Body of pancreas (tissue), 4 donors: ENCODE measurements at regions not wholly inside any gene's neighbourhood (a gene's known extent, or its start where the extent isn't known, plus 50 kb on each side); places are given as distances from the start of the nearest gene placed in this dataset.
"Not testable (repeated sequence)": the region's sequence is repeated elsewhere in the genome, so short reads cannot be mapped to it uniquely, and the experiment has no call there.

Experiments
- ATAC-seq: fragments of 150-250 bp; one replicate; pipeline ENCODE4 v1.9.1; 2016
- DNase-seq, 4 donors: peaks; one replicate each; pipeline ENCODE4 v3.0.0-alpha.2; 2019
- H3K27ac ChIP-seq, 4 donors: fragments of 200-600 bp; sonication (generic); 1 replicate in 3 of 4; 2 replicates in 1 of 4; pipeline versions ENCODE4 v1.5.1 to v1.6.1; 2016 to 2019; ENCODE audit warnings: mild to moderate bottlenecking in 1 of 4, mixed read lengths in 1 of 4, moderate library complexity in 1 of 4
- H3K27me3 ChIP-seq, 2 donors: fragments of 200-600 bp; sonication (generic); one replicate each; pipeline ENCODE4 v1.6.0; 2016; ENCODE audit warnings: mild to moderate bottlenecking in 1 of 2
- H3K36me3 ChIP-seq, 2 donors: fragments of 200-600 bp; sonication (generic); replicated peaks in 1 of 2; 2 replicates each; pipeline ENCODE4 v1.5.1; 2016; ENCODE audit warnings: low read depth in 2 of 2; ENCODE audit not compliant: insufficient read depth in 1 of 2
- H3K4me1 ChIP-seq: fragments of 200-600 bp; sonication (generic); one replicate; pipeline ENCODE4 v1.6.0; 2016
- H3K4me3 ChIP-seq, 2 donors: fragments of 200-600 bp; sonication (generic); 1 replicate in 1 of 2; 2 replicates in 1 of 2; pipeline ENCODE4 v1.5.1; 2016 to 2019
- H3K9me3 ChIP-seq, 3 donors: fragments of 200-600 bp; sonication (generic); 1 replicate in 2 of 3; 2 replicates in 1 of 3; pipeline ENCODE4 v1.5.1; 2016
- CTCF ChIP-seq, 7 experiments: fragments of 450-650 bp in 4 of 7; fragments of 200-600 bp in 3 of 7; sonication (generic) in 3 of 7; IDR thresholded peaks; one replicate each; pipeline ENCODE4 v1.5.1; 2016 to 2019; ENCODE audit warnings: antibody characterized with exemption in 7 of 7
- POLR2A ChIP-seq, 3 donors: fragments of 450-650 bp; IDR thresholded peaks; one replicate each; pipeline ENCODE4 v1.6.1; 2016; ENCODE audit warnings: antibody characterized with exemption in 3 of 3, mild to moderate bottlenecking in 2 of 3
- WGBS, 2 donors: methylation state at CpG; one replicate each; pipeline ENCODE4 v1.1.5; 2017; 5-methylcytosine and 5-hydroxymethylcytosine counted together
- intact Hi-C: fragments of 100-400 bp; cut with DNase I; formaldehyde crosslinking; loops from one replicate; pipeline ENCODE4 v1.15.1; 2023

- Histone ChIP-seq H3K36me3 (no peaks in the 10 kb centered on the region), H3K4me1 (no peaks in the 10 kb centered on the region), H3K9me3 (no peaks in the 10 kb centered on the region), H3K4me3 (no peak overlapping the region), H3K27ac (no peak overlapping the region), H3K27me3 (no peaks in the 10 kb centered on the region)
- ATAC-seq (no peak), DNase-seq (no peak)
- intact Hi-C loops: no loop called here
- TF ChIP-seq POLR2A (IDR thresholded peaks at IDR 0.05) (no peak), CTCF (IDR thresholded peaks at IDR 0.05) (no peak)
- 72 to 84% methylated on average over 15 of the region's 15 CpGs for WGBS, 2 donors
Measured at GRCh38 chr13:112220925-112221324, 154.0 kb downstream of the SOX1 start.

GRCh38 chr13:112222971-112223370 is 153.2 kb upstream of the SPACA7 start:
- intact Hi-C loops: no loop called here
- no peak for TF ChIP-seq CTCF (IDR thresholded peaks at IDR 0.05)
- TF ChIP-seq POLR2A (IDR thresholded peaks at IDR 0.05): no peak
- WGBS, 2 donors: 62 to 77% methylated on average over 14 of the region's 14 CpGs
- no peaks in the 10 kb centered on the region for H3K4me1 ChIP-seq
- DNase-seq: no peak
- H3K27ac ChIP-seq: no peak overlapping the region
- no peaks in the 10 kb centered on the region for H3K27me3 ChIP-seq
- ATAC-seq: no peak
- no peak overlapping the region for H3K4me3 ChIP-seq
- no peaks in the 10 kb centered on the region for H3K9me3 ChIP-seq
- no peaks in the 10 kb centered on the region for H3K36me3 ChIP-seq

- H3K27me3 ChIP-seq, H3K36me3 ChIP-seq, H3K27ac ChIP-seq, ATAC-seq, H3K4me1 ChIP-seq, DNase-seq, H3K9me3 ChIP-seq, H3K4me3 ChIP-seq, intact Hi-C loops: not testable (repeated sequence)
- 59 to 64% methylated on average over 6 to 9 of the region's 9 CpGs for WGBS, 2 donors
Measured at GRCh38 chr13:112223929-112224328, 152.2 kb upstream of the SPACA7 start.

GRCh38 chr13:112225429-112226090 is 150.6 kb upstream of the SPACA7 start:
- TF ChIP-seq POLR2A (IDR thresholded peaks at IDR 0.05) (no peak), CTCF (IDR thresholded peaks at IDR 0.05) (no peak)
- DNase-seq (no peak), ATAC-seq (no peak)
- Histone ChIP-seq H3K27me3 (no peaks in the 10 kb centered on the region), H3K4me1 (no peaks in the 10 kb centered on the region), H3K9me3 (no peaks in the 10 kb centered on the region), H3K36me3 (no peaks in the 10 kb centered on the region), H3K27ac (no peak overlapping the region), H3K4me3 (no peak overlapping the region)
- WGBS, 2 donors: 52 to 68% methylated on average over 12 of the region's 12 CpGs
- intact Hi-C loops: no loop called here

- Histone ChIP-seq H3K4me1 (no peaks in the 10 kb centered on the region), H3K27me3 (no peaks in the 10 kb centered on the region), H3K9me3 (no peaks in the 10 kb centered on the region), H3K27ac (no peak overlapping the region), H3K4me3 (no peak overlapping the region), H3K36me3 (no peaks in the 10 kb centered on the region)
- DNase-seq: no peak
- intact Hi-C loops: no loop called here
- ATAC-seq: no peak
- 62 to 66% methylated on average over 10 of the region's 10 CpGs for WGBS, 2 donors
- TF ChIP-seq POLR2A (IDR thresholded peaks at IDR 0.05): no peak
- no peak for TF ChIP-seq CTCF (IDR thresholded peaks at IDR 0.05)
Measured at GRCh38 chr13:112226320-112227002, 149.7 kb upstream of the SPACA7 start.
